Endothelial cell of umbilical vein (primary cell): ENCODE measurements at regions not wholly inside any gene's neighbourhood (a gene's known extent, or its start where the extent isn't known, plus 50 kb on each side); places are given as distances from the start of the nearest gene placed in this dataset.
"Not testable (repeated sequence)": the region's sequence is repeated elsewhere in the genome, so short reads cannot be mapped to it uniquely, and the experiment has no call there.

Experiments
- BruUV-seq: library from RNA; stranded (reverse); fragments of 400-500 nt; replicated peaks from 2 replicates; lab custom pipeline; 2021; lab: Mats Ljungman, UMichigan
- CTCF ChIA-PET: fragments of 300-600, 350-600 bp; sonication (Branson Sonifier 250); formaldehyde crosslinking; loops from one replicate; lab custom pipeline; 2021; ENCODE audit warnings: antibody characterized with exemption, inconsistent platforms; lab: Charles Lee
- POLR2A ChIA-PET: fragments of 300-600, 350-600 bp; sonication (Branson Sonifier 250); formaldehyde crosslinking; loops from one replicate; lab custom pipeline; 2021; ENCODE audit warnings: antibody characterized with exemption, inconsistent platforms; lab: Charles Lee
- DNase-seq: peaks from one replicate; pipeline ENCODE4 v3.0.0-alpha.2; 2011; ENCODE audit warnings: low read depth, low spot score
- FAIRE-seq: peaks from 2 replicates; lab custom pipeline; 2011; peaks lifted over from hg19 to GRCh38; lab: Jason Lieb, UNC
- H2AFZ ChIP-seq: 2 replicates; pipeline ENCODE4 v1.6.0; 2012; ENCODE audit warnings: low read depth, low read length, control low read depth, inconsistent platforms
- H3K27ac ChIP-seq: 2 replicates; pipeline ENCODE4 v1.5.1; 2011; ENCODE audit warnings: low read depth, mild to moderate bottlenecking, control low read depth, low read length, moderate library complexity; ENCODE audit not compliant: insufficient read depth
- H3K27me3 ChIP-seq, 2 experiments: 2 replicates each; pipeline versions ENCODE4 v1.6.0 to v1.6.1; 2011; ENCODE audit warnings: low read length in 2 of 2, mixed read lengths in 1 of 2; ENCODE audit not compliant: control insufficient read depth in 2 of 2, insufficient read depth in 2 of 2
- H3K36me3 ChIP-seq, 2 experiments: 2 replicates in 1 of 2; 3 replicates in 1 of 2; pipeline ENCODE4 v1.5.1; 2011; ENCODE audit warnings: low read length in 2 of 2, mild to moderate bottlenecking in 1 of 2, moderate library complexity in 1 of 2; ENCODE audit not compliant: control insufficient read depth in 2 of 2, insufficient read depth in 2 of 2; ENCODE audit errors: extremely low read depth in 1 of 2
- H3K4me1 ChIP-seq: 3 replicates; pipeline ENCODE4 v1.5.1; 2011; ENCODE audit warnings: mild to moderate bottlenecking, low read length; ENCODE audit not compliant: control insufficient read depth, insufficient read depth; ENCODE audit errors: extremely low read depth
- H3K4me2 ChIP-seq: 2 replicates; pipeline ENCODE4 v1.6.1; 2011; ENCODE audit warnings: low read length, control low read depth, mixed read lengths; ENCODE audit not compliant: insufficient read depth
- H3K4me3 ChIP-seq, 3 experiments: fragments of 200-600 bp in 1 of 3; sonication (generic), shearing (Covaris generic) in 1 of 3; replicated peaks in 1 of 3; 2 replicates each; pipeline ENCODE4 v1.5.1; 2011 to 2016; ENCODE audit warnings: control low read depth in 3 of 3, low read length in 3 of 3, mild to moderate bottlenecking in 2 of 3, inconsistent platforms in 1 of 3, low read depth in 1 of 3, moderate library complexity in 1 of 3; ENCODE audit not compliant: insufficient read depth in 1 of 3
- H3K79me2 ChIP-seq: 2 replicates; pipeline ENCODE4 v1.6.0; 2012; ENCODE audit warnings: low read length, inconsistent platforms; ENCODE audit not compliant: control insufficient read depth, insufficient read depth
- H3K9ac ChIP-seq: replicated peaks from 2 replicates; pipeline ENCODE3; 2011; ENCODE audit warnings: low read length, control low read depth; ENCODE audit not compliant: insufficient read depth; ENCODE audit errors: extremely low read depth
- H3K9me1 ChIP-seq: replicated peaks from 3 replicates; pipeline ENCODE4 v1.6.0; 2011; ENCODE audit warnings: mild to moderate bottlenecking, low read length; ENCODE audit not compliant: control insufficient read depth, insufficient read depth; ENCODE audit errors: extremely low read depth
- H3K9me3 ChIP-seq: replicated peaks from 2 replicates; pipeline ENCODE4 v1.5.1; 2012; ENCODE audit warnings: low read length, inconsistent platforms; ENCODE audit not compliant: control insufficient read depth, insufficient read depth
- H4K20me1 ChIP-seq: replicated peaks from 2 replicates; pipeline ENCODE3; 2011; ENCODE audit warnings: mild to moderate bottlenecking, low read length; ENCODE audit not compliant: control insufficient read depth, insufficient read depth; ENCODE audit errors: extremely low read depth
- CTCF ChIP-seq, 2 donors: IDR thresholded peaks; 1 replicate in 1 of 2; 2 replicates in 1 of 2; pipeline ENCODE4 v1.5.1; 2011; ENCODE audit warnings: low read length in 2 of 2, mild to moderate bottlenecking in 2 of 2, moderate library complexity in 2 of 2, control low read depth in 1 of 2, inconsistent platforms in 1 of 2, low read depth in 1 of 2; ENCODE audit not compliant: insufficient read depth in 1 of 2; ENCODE audit errors: extremely low read depth in 1 of 2
- FOS ChIP-seq: IDR thresholded peaks from 2 replicates; pipeline ENCODE4 v1.6.1; 2011; ENCODE audit warnings: mild to moderate bottlenecking, low read length, moderate library complexity, borderline replicate concordance; ENCODE audit not compliant: insufficient read depth
- JUN ChIP-seq: IDR thresholded peaks from 2 replicates; pipeline ENCODE4 v1.6.1; 2011; ENCODE audit warnings: borderline replicate concordance, low read depth; ENCODE audit not compliant: insufficient read length, insufficient read depth
- MAX ChIP-seq: IDR thresholded peaks from 2 replicates; pipeline ENCODE4 v1.6.1; 2011; ENCODE audit not compliant: insufficient read depth, insufficient read length
- MYC ChIP-seq: IDR thresholded peaks from one replicate; pipeline ENCODE4 v1.6.1; 2011; ENCODE audit warnings: mild to moderate bottlenecking, low read depth, low read length
- POLR2A ChIP-seq: IDR thresholded peaks from 2 replicates; pipeline ENCODE4 v1.6.1; 2012; ENCODE audit warnings: low read depth, mild to moderate bottlenecking, control low read depth, low read length
- dilution Hi-C: fragments of 300-500 bp; cut with MboI; formaldehyde crosslinking; loops from one replicate; pipeline ENCODE4 v1.15.0; 2019; ENCODE audit warnings: low sequenced_read_pairs; ENCODE audit not compliant: extremely low pct_ligation_motif_present
- intact Hi-C: fragments of 100-400 bp; cut with micrococcal nuclease; formaldehyde crosslinking; loops from one replicate; pipeline ENCODE4 v1.10.0; 2022

GRCh38 chr9:95780121-95780520, 95.4 kb upstream of the ERCC6L2 start:
- dilution Hi-C loops, result no loop called here

GRCh38 chr9:95779597-95779996, 95.9 kb upstream of the ERCC6L2 start:
- CTCF ChIA-PET, result interaction anchor here (1.4 kb wide), 1 partner anchor 12 kb away, joined by 3 read pairs; no protein-coding TSS in a partner anchor
- H2AFZ ChIP-seq, H3K9ac ChIP-seq, FAIRE-seq, H3K9me1 ChIP-seq, BruUV-seq, H3K27me3 ChIP-seq, H3K4me1 ChIP-seq, H4K20me1 ChIP-seq, H3K4me3 ChIP-seq, H3K9me3 ChIP-seq, dilution Hi-C loops, DNase-seq, H3K4me2 ChIP-seq, H3K36me3 ChIP-seq, H3K79me2 ChIP-seq, POLR2A ChIA-PET, intact Hi-C loops, H3K27ac ChIP-seq: not testable (repeated sequence)

More at GRCh38 chr9:95780121-95780520, 95.4 kb upstream of the ERCC6L2 start:
- no peak overlapping the region for H3K4me2 ChIP-seq
- H3K4me3 ChIP-seq, result no peak overlapping the region
- CTCF ChIA-PET, result no interaction called here
- POLR2A ChIA-PET, result no interaction called here
- no peaks in the 10 kb centered on the region for H3K4me1 ChIP-seq
- no peak overlapping the region for H2AFZ ChIP-seq
- TF ChIP-seq MYC, result no peak
- TF ChIP-seq JUN, result no peak
- TF ChIP-seq MAX, result no peak
- TF ChIP-seq CTCF (IDR thresholded peaks at IDR 0.05; ENCODE audit: extremely low read depth in 1 of 2, insufficient read depth in 1 of 2, low read depth in 1 of 2, low read length in 2 of 2), result no peak
- no peak for TF ChIP-seq POLR2A
- no peak for TF ChIP-seq FOS
- no peaks in the 10 kb centered on the region for H4K20me1 ChIP-seq
- no peaks in the 10 kb centered on the region for H3K9me1 ChIP-seq
- no peaks in the 10 kb centered on the region for H3K27me3 ChIP-seq
- no peak for FAIRE-seq
- H3K27ac ChIP-seq, result no peak overlapping the region
- intact Hi-C loops, result no loop called here
- H3K36me3 ChIP-seq, result no peaks in the 10 kb centered on the region
- H3K9me3 ChIP-seq, result no peaks in the 10 kb centered on the region
- BruUV-seq, result no TSS peak
- no peaks in the 10 kb centered on the region for H3K79me2 ChIP-seq
- no peak for DNase-seq
- no peak overlapping the region for H3K9ac ChIP-seq
